Epidermal melanocyte (primary cell): ENCODE measurements at regions not wholly inside any gene's neighbourhood (a gene's known extent, or its start where the extent isn't known, plus 50 kb on each side); places are given as distances from the start of the nearest gene placed in this dataset.

Source experiments
- DNase-seq: peaks from one replicate; pipeline ENCODE4 v3.0.0; 2011; ENCODE audit warnings: low spot score; ENCODE audit not compliant: insufficient read length

- DNase-seq = no peak
Observed at GRCh38 chr15:94606286-94606685, 374.9 kb downstream of the MCTP2 start.

- DNase-seq = no peak
Observed at GRCh38 chr15:94607176-94607654, 375.9 kb downstream of the MCTP2 start.

GRCh38 chr15:94610069-94610468 lies 378.7 kb downstream of the MCTP2 start:
- no peak for DNase-seq

- no peak for DNase-seq
Observed at GRCh38 chr15:94610485-94610884, 379.1 kb downstream of the MCTP2 start.

DNA sequence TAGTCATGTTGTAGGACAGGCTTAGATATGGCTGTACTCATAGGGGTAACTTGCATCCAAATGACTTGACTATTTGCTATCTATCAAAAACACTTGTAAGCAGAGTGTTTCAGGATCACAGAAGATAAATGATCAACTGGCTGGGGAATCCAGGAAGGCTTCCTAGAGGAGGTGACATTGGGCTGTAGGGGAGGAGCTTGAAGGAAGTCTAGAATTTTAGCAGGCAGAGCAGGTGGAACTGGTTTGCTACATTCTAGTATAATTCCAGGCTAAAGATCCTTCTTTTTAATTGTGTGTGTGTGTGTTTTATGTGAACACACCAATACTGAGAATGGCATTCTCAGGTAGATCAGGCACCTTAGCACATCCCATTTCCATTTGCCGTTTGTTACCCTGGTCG lies 380.3 kb downstream of the MCTP2 start:
- DNase-seq = no peak

- DNase-seq = no peak
Observed at GRCh38 chr15:94615688-94616087, 384.3 kb downstream of the MCTP2 start.

DNA sequence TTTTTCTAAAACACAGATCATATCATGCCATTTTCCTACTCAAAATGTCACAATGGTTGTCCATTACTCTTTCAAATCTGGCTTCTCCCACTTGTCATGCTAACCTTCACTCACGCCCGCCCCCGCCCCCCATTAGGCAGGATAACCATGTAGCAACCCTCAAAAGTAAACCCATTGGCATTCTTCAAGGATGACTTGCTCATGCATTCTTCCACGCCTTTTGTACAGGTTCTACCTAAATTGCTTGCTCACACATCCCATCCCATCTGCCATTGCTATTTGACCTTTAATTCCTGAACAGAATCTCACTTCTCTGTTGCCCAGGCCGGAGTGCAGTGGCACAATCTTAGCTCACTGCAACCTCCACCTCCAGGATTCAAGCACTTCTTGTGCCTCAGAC lies 389.3 kb downstream of the MCTP2 start:
- DNase-seq = no peak

GRCh38 chr15:94621736-94622135 lies 390.4 kb downstream of the MCTP2 start:
- no peak for DNase-seq

DNA sequence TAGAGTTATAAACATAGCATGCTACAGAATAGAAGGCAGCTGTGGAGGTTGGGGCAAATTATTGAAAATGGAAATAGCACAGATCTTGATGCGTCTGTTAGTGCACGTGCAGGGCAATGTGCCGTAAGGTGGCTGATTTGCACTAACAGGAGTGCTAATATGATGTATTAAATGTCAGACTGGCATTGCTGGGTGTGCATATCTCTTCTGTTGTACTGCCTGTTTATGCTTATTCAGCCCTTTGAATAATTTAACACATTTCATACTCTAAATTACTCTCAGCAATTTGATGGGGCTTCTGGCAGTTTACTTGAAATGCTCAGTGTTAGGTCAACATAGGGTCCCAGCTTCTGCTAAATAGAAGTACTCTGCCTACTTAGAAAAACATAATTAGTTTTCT lies 395.6 kb downstream of the MCTP2 start:
- DNase-seq = no peak

DNA sequence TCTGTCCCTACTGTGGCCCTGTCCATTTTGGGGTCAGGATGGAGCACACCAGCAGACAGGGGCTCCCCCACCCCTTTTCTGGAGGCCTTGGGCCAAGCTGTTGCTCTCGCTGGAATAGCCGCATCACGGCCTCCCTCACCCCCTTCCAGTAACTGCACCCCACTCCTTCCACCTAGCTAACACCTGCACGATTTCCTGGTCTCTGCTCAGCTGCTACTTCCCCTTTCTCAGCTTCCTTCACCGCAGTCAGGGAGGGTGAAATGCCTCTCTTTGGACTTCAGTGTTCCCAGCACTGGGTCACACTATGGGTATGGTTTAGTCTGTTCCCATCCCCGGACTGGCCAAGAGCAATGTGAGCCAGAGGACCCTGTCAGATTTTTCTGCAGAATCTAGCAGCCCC lies 400.2 kb downstream of the MCTP2 start:
- DNase-seq = no peak

DNA sequence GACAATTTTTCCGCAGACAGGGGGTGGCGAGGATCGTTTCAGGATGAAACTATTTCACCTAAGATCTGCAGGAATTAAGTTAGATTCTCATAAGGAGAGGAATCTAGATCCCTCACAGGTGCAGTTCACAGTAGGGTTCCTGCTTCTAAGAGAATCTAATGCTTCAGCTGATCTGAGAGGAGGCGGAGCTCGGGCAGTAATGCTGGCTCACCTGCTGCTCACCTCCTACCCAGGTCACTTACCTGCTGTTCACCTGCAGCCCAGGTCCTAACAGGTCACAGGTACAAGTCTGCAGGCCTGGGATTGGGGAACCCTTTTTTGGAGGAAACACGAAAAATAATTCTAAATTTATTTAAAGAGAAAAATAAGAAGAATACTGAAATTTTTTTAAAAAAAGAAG lies 406.8 kb downstream of the MCTP2 start:
- no peak for DNase-seq

- DNase-seq = no peak
Observed at GRCh38 chr15:94639701-94640100, 408.3 kb downstream of the MCTP2 start.

- no peak for DNase-seq
Observed at GRCh38 chr15:94644433-94644832, 413.1 kb downstream of the MCTP2 start.

DNA sequence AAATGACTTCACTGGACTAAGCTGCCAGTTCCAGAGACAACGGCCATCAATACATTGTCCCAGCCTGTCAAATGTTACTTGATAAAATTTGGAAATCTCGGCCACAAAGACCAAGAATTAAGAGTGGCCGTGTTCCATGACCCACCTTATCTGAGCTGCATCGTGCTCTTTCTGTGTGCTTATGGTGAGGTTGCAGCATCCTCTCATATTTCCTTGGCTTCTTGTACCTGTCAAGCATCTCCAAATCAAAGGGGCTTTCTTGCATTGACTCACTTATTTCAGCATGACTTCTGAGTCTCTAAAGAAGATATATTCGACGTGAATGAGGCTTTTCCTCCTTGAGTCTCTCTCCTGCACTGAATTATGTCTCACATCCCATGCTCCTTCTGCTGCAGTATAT lies 421.7 kb downstream of the MCTP2 start:
- DNase-seq = no peak

GRCh38 chr15:94655249-94655880 lies 424.0 kb downstream of the MCTP2 start:
- no peak for DNase-seq

DNA sequence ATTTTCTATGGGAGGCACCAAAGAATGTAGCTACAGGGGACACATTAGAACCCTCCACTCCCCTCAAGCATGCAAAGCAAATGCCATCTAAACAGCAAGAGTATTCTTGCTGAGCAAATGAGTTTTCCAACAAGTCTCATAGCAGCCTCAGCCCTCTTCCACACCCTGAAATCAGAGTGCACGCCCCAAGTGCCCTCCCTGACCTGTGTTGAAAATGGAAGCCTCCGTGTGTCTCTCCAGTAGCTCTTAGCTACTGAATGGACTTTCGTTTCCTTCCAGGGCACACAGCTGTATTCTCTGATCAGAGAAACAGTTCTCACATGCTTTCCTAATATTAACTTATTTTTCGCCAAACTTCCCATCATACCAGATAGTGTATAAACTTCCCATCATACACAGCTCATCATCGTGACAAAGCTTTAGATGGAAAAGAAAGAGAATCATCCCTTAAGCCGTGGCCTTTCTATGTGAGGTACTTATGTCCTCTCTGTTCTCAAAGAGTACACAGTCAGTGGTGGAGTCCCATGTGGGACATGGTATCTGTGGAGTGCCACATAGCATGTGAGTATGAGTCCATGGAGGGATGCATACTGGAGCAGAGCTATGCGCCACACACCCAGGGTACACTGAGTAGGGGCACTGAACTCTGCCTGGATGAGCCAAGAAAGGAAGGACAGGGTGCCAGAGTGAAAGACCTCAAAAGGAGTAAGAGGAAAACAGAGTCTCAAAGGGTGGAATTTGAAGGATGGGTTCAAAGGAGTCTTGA lies 434.5 kb downstream of the MCTP2 start:
- DNase-seq = no peak

DNA sequence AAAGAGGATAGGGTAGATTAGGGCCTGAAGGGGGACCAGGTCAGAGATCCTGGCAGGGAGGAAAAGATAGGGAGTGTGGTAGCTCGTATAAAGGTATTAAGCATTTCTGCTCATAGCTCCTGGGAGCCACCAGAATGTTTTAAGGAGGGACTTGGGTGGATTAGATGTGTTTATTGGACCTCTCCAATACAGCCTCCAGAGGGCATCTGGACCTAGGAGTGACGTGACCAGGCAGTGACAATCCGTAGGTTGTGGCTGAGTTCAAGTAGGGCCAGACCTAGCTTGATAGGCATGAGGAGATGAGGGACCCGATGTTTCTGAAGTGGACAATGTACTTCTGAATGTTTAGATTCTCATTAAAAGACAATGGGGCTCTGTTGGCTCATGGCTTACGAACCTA lies 435.2 kb downstream of the MCTP2 start:
- no peak for DNase-seq

- no peak for DNase-seq
Observed at GRCh38 chr15:94667109-94667508, 435.7 kb downstream of the MCTP2 start.

- DNase-seq = peak; percentile 55
Observed at GRCh38 chr15:94670438-94671034, 439.2 kb downstream of the MCTP2 start.

DNA sequence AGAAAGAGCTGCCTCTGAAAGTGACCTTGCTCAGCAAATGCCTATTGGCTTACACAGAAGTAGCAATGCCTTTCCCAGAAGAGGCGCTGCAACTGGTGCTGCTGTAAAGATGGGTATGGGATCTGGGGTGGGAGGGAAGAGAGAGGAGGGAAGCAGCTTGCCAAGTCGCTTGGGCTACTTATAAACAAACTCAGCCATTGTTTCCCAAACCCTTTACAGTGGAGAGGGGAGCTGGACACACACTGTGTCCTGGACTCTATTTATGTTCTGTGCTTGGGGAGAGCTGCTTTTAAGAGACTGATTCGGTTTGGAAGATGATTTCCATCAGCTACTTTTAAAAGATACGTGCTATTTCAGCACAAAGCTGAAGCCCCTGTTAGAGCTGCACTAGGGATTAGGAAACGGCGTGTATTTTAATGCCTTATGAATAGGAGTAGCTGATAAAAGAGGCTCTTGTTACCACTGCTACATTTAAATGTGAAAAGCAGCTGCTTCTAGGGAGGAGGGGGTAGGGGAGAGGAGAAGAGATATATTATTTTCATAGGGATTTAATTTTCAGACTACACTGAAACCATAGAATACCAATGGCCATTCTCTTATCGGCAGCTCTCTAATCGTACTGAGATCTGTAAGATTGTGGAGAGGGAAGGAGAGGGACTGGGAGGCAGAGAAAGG lies 440.6 kb downstream of the MCTP2 start:
- peak; percentile 27 for DNase-seq

- DNase-seq = no peak
Observed at GRCh38 chr15:94673801-94674200, 442.4 kb downstream of the MCTP2 start.

- DNase-seq = no peak
Observed at GRCh38 chr15:94674296-94674695, 442.9 kb downstream of the MCTP2 start.
